ENCODE measurements at regions not wholly inside any gene's neighbourhood (a gene's known extent, or its start where the extent isn't known, plus 50 kb on each side); places are given as distances from the start of the nearest gene placed in this dataset.
"Not testable (repeated sequence)": the region's sequence is repeated elsewhere in the genome, so short reads cannot be mapped to it uniquely, and the experiment has no call there.

GRCh38 chr21:18114810-18115209, 129.8 kb upstream of the CHODL start:
- DNase-seq (ENCODE audit: low read depth in 2 of 2, low spot score in 1 of 2): no peak

DNA sequence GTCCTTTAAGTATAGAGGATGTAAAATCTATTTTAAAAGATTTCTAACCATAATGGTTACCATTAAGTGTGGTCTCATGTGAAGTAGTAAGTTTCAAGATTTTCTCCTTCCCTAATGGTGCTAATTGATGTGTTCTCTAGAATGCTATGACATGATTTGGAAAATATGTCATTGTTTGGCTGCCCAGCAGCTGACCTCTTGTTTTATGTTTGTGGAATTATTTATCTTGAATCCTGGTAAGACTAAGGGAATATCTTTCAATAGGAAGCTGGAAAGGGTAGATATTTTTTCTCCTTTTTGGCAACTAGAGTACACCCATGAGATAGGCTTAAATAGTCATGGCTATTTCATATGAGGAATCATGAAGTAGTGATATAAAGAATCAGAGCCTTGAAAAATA, 139.8 kb upstream of the CHODL start:
- DNase-seq (ENCODE audit: low read depth in 2 of 2, low spot score in 1 of 2): no peak

- not testable (repeated sequence) for DNase-seq (ENCODE audit: low read depth in 2 of 2, low spot score in 1 of 2)
These were observed 148.2 kb upstream of the CHODL start for GRCh38 chr21:18096413-18096812.

- no peak for DNase-seq (ENCODE audit: low read depth in 2 of 2, low spot score in 1 of 2)
These were observed 154.8 kb upstream of the CHODL start for GRCh38 chr21:18089786-18090185.

DNA sequence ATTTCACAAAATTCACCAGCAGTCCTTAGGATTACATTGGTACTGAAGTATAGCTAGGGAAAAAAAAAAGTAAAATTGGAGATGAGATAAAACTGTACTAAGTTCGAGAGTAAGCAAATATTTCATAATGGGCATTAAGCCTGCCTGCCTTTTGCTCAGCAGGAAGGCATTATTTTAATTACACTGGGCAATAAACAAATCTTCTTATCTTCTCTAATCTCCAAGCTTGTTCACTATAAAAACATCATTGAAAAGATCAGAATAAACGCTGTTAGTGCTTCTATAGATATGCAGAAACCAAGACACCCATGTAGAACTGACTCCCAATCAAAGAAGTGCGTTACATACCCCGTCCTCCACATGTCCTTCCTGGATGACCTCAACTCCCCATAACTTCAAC, 174.2 kb upstream of the CHODL start:
- no peak for DNase-seq (ENCODE audit: low read depth in 2 of 2, low spot score in 1 of 2)

DNA sequence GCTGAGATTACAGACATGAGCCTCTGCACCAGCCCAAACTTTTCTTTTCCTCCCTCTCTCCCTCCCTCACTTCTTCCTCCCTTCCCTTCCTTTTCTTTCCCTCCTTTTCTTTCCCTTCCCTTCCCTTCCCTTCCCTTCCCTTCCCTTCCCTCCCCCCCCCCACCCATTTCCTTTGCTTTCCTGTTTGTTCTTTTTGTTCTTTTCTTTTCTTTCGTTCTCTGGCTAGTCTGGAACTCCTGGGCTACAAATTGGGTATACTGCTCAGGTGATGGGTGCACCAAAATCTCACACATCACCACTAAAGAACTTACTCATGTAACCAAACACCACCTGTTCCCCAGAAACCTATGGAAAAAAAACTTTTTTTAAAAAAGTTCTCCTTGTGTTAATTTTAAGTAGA, 174.8 kb upstream of the CHODL start:
- no peak for DNase-seq (ENCODE audit: low read depth in 2 of 2, low spot score in 1 of 2)

DNA sequence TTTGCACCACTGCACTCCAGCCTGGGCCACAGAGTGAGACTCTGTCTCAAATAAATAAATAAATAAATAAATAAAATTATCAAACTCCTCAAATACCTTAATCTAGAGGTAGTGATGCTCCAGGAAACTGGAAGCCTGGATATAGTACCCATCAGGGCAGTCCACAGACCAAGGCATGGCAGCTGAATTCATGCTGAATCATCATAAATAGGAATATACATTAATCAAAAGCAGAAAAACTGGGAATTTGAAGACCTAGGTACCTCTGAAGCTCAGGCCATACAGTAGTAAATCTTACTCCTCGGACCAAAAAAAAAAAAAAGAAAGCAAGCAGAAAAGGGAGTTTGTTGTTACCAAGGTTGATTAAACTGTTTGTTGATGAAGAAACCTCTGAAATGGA, 184.2 kb upstream of the CHODL start:
- no peak for DNase-seq (ENCODE audit: low read depth in 2 of 2, low spot score in 1 of 2)

GRCh38 chr21:18058731-18059398, 185.8 kb upstream of the CHODL start:
- no peak for DNase-seq (ENCODE audit: low read depth in 2 of 2, low spot score in 1 of 2)

DNA sequence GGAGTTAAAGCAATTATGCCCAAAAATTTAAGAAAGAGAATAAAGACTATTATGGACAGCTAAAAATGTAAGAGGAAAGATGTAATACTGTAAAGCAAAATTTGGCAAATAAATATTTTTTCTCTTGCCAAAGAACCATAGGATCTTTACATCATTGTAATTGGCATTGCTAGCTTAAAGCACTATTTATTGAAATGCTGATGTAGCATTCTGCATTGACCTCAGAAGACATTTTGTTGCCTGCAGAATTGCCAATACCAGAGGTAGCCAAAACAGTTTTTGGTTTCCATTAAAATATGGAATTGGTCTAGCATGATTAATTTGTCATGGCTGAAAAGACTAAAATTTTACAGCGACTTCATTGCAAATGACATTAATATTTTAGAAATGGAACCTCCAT, 191.5 kb upstream of the CHODL start:
- no peak for DNase-seq (ENCODE audit: low read depth in 2 of 2, low spot score in 1 of 2)

GRCh38 chr21:18049461-18049860, 195.2 kb upstream of the CHODL start:
- DNase-seq (ENCODE audit: low read depth in 2 of 2, low spot score in 1 of 2): no peak

DNA sequence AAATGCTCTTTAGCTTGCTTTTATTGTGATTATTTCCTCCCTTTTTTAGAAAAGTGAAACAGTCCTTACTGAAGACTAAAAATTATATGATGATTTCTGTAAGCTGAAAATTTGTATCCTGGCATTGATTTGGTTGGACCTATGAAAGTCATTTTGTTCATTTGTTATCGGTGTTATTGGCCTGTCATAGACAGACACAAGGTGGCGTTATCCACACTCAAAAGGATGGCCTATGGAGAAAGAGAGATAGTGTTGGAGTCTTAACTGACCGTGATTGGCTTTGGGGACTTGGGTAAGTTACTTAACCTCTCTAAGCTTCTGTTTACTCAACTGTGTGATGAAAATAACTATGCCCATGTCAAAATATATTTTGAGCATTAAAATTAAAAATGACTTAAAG, 203.6 kb upstream of the CHODL start:
- no peak for DNase-seq (ENCODE audit: low read depth in 2 of 2, low spot score in 1 of 2)

DNA sequence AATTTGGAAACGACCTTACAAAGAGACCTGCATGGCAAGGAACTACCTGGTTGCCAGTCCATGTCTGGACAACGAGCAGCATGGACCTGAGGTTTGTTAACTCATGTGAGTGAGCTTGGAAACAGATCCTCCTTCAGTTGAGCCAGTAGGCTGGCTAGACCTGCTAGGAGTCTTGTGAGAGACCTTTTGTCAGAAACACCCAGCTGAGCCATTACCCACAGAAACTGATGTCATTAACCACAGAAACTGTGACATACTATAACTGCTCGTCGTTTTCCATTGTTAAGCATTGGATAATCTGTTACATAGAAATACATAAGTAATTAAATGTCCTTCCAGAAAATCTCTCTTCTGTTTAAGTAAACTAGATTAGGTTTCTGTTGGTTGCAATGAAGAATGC, 211.1 kb upstream of the C21orf91 start:
- no peak for DNase-seq (ENCODE audit: low read depth in 2 of 2, low spot score in 1 of 2)

DNA sequence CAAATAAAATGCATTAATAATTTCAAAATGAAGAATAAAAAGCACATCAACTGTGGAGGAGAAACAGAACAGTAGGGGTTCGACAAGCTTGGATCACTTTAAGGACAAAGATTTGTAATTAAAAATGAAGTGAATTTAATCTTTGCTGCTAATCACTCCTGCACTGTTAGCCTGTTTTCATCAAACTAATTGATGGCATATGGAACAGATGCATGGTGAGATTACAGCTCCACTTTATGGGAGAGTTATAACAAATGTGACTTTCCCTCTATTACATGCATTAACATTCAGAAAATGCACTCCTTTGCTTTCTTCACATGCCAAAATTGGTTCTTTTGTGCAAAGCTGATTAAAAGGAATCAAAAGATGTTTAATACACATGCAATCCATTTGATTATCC, 207.2 kb upstream of the C21orf91 start:
- no peak for DNase-seq (ENCODE audit: low read depth in 2 of 2, low spot score in 1 of 2)

DNA sequence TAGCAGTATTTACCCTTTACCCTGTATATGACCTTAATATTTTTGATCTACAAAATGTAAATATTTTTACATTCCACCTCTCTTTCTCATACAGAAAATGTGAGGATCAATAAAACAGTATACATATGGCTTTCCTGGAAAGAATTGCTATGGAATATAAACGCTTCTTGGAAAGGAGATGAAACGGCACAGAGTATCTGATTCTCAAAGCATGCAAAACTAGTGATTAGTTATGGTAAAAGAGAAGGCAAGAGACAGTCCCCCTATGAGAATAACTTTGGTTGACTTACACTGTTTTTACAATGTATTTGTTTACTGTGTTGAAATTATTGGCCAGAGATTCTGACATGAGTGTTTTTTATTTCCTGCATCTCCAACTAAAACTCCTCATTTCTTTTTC, 204.6 kb upstream of the C21orf91 start:
- DNase-seq (ENCODE audit: low read depth in 2 of 2, low spot score in 1 of 2): no peak

GRCh38 chr21:18023157-18023556, 204.0 kb upstream of the C21orf91 start:
- DNase-seq (ENCODE audit: low read depth in 2 of 2, low spot score in 1 of 2): no peak

GRCh38 chr21:18007121-18007520, 188.0 kb upstream of the C21orf91 start:
- DNase-seq (ENCODE audit: low read depth in 2 of 2, low spot score in 1 of 2): no peak

- no peak for DNase-seq (ENCODE audit: low read depth in 2 of 2, low spot score in 1 of 2)
These were observed 187.5 kb upstream of the C21orf91 start for GRCh38 chr21:18006691-18007090.

DNA sequence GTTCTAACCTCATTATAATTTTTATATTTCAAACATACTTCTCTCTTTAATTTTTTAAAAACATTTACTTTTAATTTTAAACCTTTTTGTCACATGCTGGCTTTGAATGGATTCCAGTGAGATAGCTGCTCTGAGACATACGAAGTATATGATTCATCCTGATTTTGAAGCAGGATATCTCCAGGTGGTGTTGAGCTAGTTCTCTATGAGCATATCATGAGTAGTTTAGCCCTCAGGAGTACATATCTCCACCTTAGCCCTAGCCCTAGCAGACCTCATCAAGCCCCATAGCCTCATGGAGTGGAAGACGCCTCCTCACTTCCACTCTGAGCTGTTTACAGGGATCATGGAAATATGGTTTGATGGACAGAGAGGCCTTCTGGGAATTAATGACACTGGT, 183.2 kb upstream of the C21orf91 start:
- no peak for DNase-seq (ENCODE audit: low read depth in 2 of 2, low spot score in 1 of 2)

GRCh38 chr21:18000981-18001686, 182.0 kb upstream of the C21orf91 start:
- no peak for DNase-seq (ENCODE audit: low read depth in 2 of 2, low spot score in 1 of 2)

GRCh38 chr21:17998599-17998998, 179.4 kb upstream of the C21orf91 start:
- not testable (repeated sequence) for DNase-seq (ENCODE audit: low read depth in 2 of 2, low spot score in 1 of 2)

DNA sequence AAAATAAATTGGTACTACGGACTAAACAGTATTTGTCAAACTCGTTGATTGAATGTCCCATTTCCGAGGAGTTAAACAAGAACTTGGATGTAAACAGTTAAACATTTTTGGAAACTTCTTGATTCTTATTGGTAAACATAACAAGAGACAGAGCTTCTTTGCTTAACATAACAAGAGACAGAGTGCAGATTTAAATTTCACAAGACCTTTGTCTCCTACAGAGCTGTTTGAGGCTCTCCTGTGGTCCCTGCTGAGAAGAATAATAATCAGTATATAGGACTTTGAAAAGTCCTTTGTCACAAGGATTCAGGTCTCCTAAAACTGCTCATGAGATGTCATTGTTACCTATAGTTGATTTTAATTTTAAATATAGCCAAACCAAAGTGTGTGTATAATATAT, 170.6 kb upstream of the C21orf91 start:
- DNase-seq (ENCODE audit: low read depth in 2 of 2, low spot score in 1 of 2): no peak

DNA sequence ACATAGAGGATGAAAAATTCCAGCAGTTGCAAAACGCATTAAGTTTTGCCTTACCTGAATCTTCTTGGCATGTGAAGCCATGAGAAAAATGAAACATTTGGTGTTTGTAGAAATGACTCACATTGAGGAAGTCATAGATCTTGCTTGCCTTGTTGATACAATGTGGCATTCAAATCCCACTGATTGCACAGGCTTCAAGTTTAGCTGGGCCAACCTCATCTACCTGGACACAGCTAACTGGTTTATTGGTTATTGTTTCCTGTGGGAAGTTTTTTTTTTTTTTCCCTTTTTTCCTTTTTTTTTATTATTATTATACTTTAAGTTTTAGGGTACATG, 168.9 kb upstream of the C21orf91 start:
- no peak for DNase-seq (ENCODE audit: low read depth in 2 of 2, low spot score in 1 of 2)

All from stimulated activated CD8-positive, alpha-beta memory T cell treated with anti-CD3 and anti-CD28 coated beads, Interleukin-4, amount 100 ng/mL, for 1 hour (primary cell).